NB4 (cell line): ENCODE measurements at regions not wholly inside any gene's neighbourhood (a gene's known extent, or its start where the extent isn't known, plus 50 kb on each side); places are given as distances from the start of the nearest gene placed in this dataset.

Experiments used
- POLR2A ChIP-seq: IDR thresholded peaks from 2 replicates; pipeline ENCODE4 v1.6.1; 2011; ENCODE audit warnings: mild to moderate bottlenecking; ENCODE audit not compliant: insufficient read length; ENCODE audit errors: extremely low read depth
- TF ChIP-seq, protein P1 (sequence below): IDR thresholded peaks from one replicate; pipeline ENCODE4 v1.5.1; 2012; ENCODE audit warnings: low read depth, low read length
- TF ChIP-seq, protein P2 (sequence below): IDR thresholded peaks from 2 replicates; pipeline ENCODE4 v1.6.1; 2011; ENCODE audit warnings: low read depth, low read length

DNA sequence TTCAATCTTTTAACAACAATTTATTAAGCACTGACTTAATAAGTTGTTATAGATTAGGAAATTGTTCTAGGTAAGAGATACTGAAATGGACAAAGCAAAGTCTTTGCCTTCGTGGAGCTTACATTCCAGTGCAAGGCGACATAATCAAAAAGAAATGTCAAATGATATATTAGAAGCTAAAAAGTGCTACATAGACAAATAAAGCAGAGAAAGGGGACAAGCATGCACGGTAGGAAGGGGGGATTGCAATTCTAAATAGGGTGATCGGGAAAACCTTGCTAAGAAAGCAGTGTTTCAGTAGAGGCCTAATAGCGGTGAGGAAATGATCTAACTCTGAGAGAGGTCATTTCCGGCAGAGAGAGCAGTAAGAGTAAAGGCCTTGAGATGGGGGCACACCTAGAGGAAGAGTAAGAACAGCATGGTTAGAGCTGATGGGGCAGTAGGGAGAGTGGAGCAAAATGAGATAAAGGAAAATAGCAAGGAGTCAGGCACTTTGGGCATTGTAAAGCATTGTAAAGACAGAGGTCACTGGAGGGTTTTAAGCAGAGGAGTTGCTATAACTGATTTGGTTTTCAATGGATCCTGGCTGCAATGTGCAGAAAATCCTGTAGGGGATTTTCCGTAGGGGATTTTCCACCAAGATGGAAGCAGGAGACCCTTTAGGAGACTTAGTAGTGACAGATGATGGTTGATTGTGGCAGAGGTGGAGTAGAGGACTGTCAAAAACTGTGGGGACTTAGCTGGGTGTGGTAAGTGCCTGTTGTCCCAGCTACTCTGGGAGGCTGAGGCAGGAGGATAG lies 71.7 kb upstream of the CFAP20DC start:
- TF ChIP-seq, protein P1, sequence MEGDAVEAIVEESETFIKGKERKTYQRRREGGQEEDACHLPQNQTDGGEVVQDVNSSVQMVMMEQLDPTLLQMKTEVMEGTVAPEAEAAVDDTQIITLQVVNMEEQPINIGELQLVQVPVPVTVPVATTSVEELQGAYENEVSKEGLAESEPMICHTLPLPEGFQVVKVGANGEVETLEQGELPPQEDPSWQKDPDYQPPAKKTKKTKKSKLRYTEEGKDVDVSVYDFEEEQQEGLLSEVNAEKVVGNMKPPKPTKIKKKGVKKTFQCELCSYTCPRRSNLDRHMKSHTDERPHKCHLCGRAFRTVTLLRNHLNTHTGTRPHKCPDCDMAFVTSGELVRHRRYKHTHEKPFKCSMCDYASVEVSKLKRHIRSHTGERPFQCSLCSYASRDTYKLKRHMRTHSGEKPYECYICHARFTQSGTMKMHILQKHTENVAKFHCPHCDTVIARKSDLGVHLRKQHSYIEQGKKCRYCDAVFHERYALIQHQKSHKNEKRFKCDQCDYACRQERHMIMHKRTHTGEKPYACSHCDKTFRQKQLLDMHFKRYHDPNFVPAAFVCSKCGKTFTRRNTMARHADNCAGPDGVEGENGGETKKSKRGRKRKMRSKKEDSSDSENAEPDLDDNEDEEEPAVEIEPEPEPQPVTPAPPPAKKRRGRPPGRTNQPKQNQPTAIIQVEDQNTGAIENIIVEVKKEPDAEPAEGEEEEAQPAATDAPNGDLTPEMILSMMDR = no peak
- no peak for TF ChIP-seq POLR2A
- TF ChIP-seq, protein P2, sequence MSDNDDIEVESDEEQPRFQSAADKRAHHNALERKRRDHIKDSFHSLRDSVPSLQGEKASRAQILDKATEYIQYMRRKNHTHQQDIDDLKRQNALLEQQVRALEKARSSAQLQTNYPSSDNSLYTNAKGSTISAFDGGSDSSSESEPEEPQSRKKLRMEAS = no peak
